ENCODE measurements at regions not wholly inside any gene's neighbourhood (a gene's known extent, or its start where the extent isn't known, plus 50 kb on each side); places are given as distances from the start of the nearest gene placed in this dataset.
A peak's percentile ranks its signal among the peaks of the same experiment; 100 is the strongest.
"Not testable (repeated sequence)": the region's sequence is repeated elsewhere in the genome, so short reads cannot be mapped to it uniquely, and the experiment has no call there.

- no peak for DNase-seq (ENCODE audit: low read depth)
These were observed 179.1 kb downstream of the FASLG start for GRCh38 chr1:172837816-172838679.

GRCh38 chr1:172838680-172839313 lies 179.9 kb downstream of the FASLG start:
- no peak for DNase-seq (ENCODE audit: low read depth)

GRCh38 chr1:172839639-172840038 lies 180.7 kb downstream of the FASLG start:
- not testable (repeated sequence) for DNase-seq (ENCODE audit: low read depth)

GRCh38 chr1:172843444-172843843 lies 184.5 kb downstream of the FASLG start:
- no peak for DNase-seq (ENCODE audit: low read depth)

GRCh38 chr1:172845371-172845770 lies 186.5 kb downstream of the FASLG start:
- DNase-seq (ENCODE audit: low read depth): peak; percentile 10

GRCh38 chr1:172845865-172846264 lies 187.0 kb downstream of the FASLG start:
- DNase-seq (ENCODE audit: low read depth): no peak

GRCh38 chr1:172847814-172848213 lies 188.9 kb downstream of the FASLG start:
- not testable (repeated sequence) for DNase-seq (ENCODE audit: low read depth)

- no peak for DNase-seq (ENCODE audit: low read depth)
These were observed 190.8 kb downstream of the FASLG start for GRCh38 chr1:172849653-172850052.

- DNase-seq (ENCODE audit: low read depth): no peak
These were observed 192.2 kb downstream of the FASLG start for GRCh38 chr1:172851077-172851476.

GRCh38 chr1:172851856-172852255 lies 193.0 kb downstream of the FASLG start:
- peak; percentile 55 for DNase-seq (ENCODE audit: low read depth)

GRCh38 chr1:172855983-172856382 lies 194.8 kb downstream of the TNFSF18 start:
- not testable (repeated sequence) for DNase-seq (ENCODE audit: low read depth)

GRCh38 chr1:172863031-172863430 lies 187.7 kb downstream of the TNFSF18 start:
- DNase-seq (ENCODE audit: low read depth): no peak

- no peak for DNase-seq (ENCODE audit: low read depth)
These were observed 183.4 kb downstream of the TNFSF18 start for GRCh38 chr1:172867216-172867818.

- peak; percentile 28 for DNase-seq (ENCODE audit: low read depth)
These were observed 179.7 kb downstream of the TNFSF18 start for GRCh38 chr1:172870901-172871606.

- no peak for DNase-seq (ENCODE audit: low read depth)
These were observed 175.8 kb downstream of the TNFSF18 start for GRCh38 chr1:172874950-172875349.

GRCh38 chr1:172875892-172876291 lies 174.8 kb downstream of the TNFSF18 start:
- no peak for DNase-seq (ENCODE audit: low read depth)

- DNase-seq (ENCODE audit: low read depth): no peak
These were observed 168.4 kb downstream of the TNFSF18 start for GRCh38 chr1:172882385-172882784.

- DNase-seq (ENCODE audit: low read depth): no peak
These were observed 167.9 kb downstream of the TNFSF18 start for GRCh38 chr1:172882791-172883386.

- no peak for DNase-seq (ENCODE audit: low read depth)
These were observed 167.4 kb downstream of the TNFSF18 start for GRCh38 chr1:172883387-172883791.

GRCh38 chr1:172883844-172884243 lies 166.9 kb downstream of the TNFSF18 start:
- DNase-seq (ENCODE audit: low read depth): no peak

- DNase-seq (ENCODE audit: low read depth): no peak
These were observed 165.3 kb downstream of the TNFSF18 start for GRCh38 chr1:172885411-172885810.

- no peak for DNase-seq (ENCODE audit: low read depth)
These were observed 164.8 kb downstream of the TNFSF18 start for GRCh38 chr1:172885971-172886370.

All from RPMI7951 (cell line).